ENCODE measurements at regions not wholly inside any gene's neighbourhood (a gene's known extent, or its start where the extent isn't known, plus 50 kb on each side); places are given as distances from the start of the nearest gene placed in this dataset.

DNA sequence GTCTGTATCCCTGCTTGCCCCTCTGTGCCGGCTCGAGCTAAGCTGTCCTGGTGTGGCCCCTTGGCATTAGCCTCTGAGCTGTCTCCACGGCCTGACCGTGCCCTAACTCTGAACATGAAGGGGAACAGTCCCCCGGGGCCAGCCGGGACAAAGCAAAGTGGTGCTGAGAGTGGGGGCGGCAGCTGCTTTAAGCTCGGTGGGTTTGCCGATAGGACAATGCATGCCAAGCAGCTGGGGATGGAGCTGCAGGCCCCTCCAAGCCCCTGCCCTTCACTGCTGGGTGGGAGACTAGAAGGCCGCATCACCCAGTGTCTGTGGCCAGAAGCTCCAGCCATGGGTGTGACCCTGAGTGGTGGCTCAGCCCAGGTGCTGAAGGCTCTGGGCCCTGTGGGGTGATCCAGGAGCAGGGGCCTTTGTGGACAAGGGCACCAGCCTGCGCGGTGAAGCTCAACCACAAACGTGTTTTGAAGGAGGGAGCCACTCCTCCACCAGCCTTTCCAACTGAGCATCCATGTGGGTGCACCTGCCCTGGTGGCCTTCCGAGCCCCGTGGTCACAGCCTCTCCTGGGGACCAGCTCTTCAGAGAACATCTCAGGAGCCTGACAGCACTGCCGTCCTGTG is 242.5 kb downstream of the ERMARD start:
- DNase-seq (ENCODE audit: low spot score) = no peak

GRCh38 chr6:169991913-169992312 is 240.5 kb downstream of the ERMARD start:
- no peak for DNase-seq (ENCODE audit: low spot score)

DNA sequence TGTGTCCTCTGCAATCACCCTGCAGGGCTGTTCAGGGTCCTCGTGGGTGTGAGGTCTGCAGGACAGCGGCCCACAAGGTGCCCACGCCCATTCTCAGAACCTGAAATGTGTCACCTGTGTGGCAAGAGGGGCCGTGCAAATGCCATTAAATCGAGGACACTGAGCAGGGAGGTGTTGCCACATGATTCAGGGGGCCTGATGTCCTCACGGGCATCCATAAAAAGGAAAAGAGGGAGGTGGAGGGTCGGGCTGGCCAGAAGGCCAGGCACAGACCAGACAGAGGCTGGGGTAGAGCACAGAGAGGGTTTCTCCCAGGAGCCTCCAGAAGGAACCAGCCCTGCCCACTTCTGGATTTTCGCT is 239.6 kb downstream of the ERMARD start:
- DNase-seq (ENCODE audit: low spot score) = no peak

GRCh38 chr6:169990095-169991030 is 238.9 kb downstream of the ERMARD start:
- DNase-seq (ENCODE audit: low spot score) = peak; percentile 25

GRCh38 chr6:169989594-169989993 is 238.2 kb downstream of the ERMARD start:
- no peak for DNase-seq (ENCODE audit: low spot score)

DNA sequence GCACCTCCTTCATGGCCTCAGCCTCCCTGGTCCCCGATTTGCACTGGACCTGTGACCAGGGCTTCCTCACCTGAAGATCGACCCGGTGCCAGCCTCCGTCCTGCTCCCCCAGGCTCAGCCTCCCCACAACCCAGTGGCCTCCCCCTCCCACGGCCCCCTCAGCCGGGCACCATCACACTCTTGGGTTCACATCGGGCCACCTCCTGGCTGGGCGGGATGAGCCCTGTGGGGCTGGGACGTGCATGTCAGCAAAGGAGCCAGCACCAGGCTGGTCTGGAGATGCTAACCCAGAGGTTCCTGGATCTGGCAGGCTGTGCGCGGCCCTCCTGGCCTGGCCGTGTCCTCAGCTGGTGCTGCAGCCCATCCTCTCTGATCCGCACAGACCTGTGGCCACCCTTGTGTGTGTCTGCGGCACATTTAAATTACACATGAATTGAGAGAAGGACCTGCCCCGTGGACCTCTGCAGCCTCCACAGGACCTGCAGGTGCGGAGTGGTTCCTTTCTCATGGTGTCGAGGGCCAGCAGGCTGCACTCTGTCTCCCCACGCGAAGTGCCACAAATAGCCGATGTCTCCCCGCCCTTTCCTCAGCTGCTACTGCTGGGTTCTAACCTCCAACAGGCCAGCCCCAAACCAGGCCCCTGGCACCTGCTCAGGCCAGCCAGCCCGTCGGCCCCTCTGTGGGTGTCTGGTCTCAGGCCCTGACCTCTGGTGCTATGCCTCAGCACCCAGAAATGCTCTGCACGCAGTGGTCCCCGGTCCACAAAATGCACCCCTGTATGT is 237.5 kb downstream of the ERMARD start:
- DNase-seq (ENCODE audit: low spot score) = no peak

DNA sequence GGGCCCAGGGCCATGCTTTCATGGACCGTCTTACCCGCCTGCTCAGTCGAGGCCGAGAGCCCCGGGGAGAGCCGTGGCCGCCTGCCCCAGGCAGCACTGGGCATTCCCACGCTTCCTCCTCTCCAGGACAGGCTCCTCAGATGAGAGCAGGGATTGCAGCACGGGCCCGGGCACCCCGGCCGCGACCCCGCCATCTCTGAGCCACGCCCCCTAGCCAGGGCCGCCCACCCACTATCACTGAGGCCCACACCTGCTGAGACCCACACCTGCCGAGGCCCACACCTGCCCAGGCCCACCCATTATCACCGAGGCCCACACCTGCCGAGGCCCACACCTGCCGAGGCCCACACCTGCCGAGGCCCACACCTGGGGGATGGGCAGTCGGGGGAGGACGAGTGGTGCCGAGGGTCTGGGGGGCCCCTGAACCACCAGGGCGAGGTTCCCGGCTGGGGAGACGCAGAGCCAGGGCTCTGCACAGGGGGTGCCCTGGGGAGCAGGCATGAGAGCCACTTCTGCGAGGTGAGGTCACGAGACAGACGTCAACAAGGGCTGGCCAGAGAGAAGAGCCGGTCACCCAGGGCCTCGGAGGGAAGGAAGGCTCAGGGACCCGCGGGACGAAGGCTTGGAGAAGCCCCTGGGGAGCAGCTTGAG is 235.6 kb downstream of the ERMARD start:
- no peak for DNase-seq (ENCODE audit: low spot score)

GRCh38 chr6:169986171-169986847 is 234.9 kb downstream of the ERMARD start:
- no peak for DNase-seq (ENCODE audit: low spot score)

DNA sequence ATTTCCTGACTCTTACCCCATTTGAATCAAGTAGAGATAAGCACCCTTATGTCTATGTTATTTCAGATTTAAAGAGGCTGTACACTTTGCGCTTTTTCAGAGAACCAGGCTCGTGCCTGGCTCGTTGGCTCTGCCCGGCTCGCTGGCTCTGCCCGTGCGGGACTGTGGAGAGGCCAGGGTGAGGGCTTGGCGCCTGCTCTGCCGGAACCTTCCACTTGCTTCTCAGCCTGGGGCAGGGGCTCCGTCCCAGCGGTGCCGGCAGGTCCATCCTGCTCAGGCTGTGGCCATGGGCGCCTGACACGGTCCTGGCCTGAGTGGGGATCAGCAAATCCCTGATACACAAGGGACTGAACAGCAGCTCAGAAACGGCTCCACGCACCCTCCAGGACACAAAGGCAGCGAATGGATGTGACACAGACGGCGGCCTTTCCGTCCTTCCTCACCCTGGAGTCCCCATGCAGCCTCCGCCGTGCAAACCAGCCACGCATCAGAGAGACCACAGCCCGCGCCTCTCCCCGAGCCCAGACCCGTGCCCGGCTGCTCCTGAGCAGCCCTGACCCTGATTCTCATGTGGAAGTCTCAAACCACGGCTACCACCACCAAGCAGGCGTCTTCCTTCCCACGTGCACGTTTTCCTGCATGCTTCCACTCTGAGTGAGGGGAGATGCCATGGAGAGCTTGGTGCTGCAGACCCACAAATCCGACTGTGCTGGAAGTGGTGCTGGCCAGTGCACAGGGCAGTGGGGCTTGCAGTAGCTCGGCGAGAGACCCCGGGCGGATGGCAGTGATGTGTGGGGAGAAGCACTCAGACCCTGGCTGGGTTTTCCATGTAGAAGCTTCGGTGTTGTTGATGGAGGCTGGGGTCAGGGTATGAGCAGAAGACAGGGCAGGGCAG is 233.9 kb downstream of the ERMARD start:
- no peak for DNase-seq (ENCODE audit: low spot score)

- no peak for DNase-seq (ENCODE audit: low spot score)
Measured at GRCh38 chr6:169984181-169985120, 233.0 kb downstream of the ERMARD start.

DNA sequence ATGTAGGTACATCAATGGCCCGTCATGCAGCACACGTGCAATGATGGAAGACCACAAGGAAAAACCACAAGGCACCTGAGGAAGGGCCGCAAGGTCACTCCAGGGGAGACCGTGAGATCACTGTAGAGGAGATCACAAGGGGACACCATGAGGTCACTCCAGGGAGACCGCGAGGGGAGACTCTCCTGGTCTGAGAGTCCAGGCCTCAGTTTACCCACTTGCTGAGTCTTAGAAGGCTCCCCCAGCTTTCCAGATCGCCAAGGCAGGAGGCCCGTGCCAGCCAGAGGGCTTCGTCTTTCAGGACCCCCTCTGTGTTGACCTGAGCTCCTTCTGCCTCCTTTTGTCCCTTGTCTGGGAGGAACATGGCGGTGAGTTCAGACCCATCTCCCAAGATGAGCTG is 232.2 kb downstream of the ERMARD start:
- DNase-seq (ENCODE audit: low spot score) = no peak

DNA sequence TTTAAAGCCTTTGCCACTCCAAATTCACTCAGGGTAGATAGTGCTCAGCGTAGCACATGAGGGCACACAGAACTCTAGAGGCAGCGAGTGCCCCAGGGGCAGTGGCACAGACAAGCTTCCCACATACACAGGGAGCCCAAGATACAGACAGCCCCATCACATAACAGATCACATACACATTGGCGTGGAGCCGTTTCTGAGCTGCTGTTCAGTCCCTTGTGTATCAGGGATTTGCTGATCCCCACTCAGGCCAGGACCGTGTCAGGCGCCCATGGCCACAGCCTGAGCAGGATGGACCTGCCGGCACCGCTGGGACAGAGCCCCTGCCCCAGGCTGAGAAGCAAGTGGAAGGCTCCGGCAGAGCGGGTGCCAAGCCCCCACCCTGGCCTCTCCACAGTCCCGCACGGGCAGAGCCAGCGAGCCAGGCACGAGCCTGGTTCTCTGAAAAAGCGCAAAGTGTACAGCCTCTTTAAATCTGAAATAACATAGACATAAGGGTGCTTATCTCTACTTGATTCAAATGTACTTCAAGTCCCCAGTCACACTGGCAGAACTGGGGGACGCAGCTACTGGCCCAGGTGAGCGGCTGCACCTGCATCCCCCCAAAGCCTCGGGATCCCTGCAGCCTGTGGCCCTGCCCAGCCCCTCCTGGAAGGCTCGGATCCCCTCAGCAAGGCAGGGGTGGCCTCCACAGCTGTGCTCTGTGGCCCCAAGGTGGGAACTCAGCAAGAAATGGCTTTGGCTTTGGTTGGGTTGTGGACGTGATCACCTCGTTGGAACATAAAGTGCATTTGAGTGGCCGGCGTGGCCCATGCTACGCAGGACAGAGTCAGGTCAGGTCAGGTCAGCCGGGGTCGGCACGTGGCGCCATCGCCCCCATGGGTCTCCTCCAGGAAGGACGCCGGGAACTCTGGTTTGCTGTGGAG is 231.3 kb downstream of the ERMARD start:
- no peak for DNase-seq (ENCODE audit: low spot score)

DNA sequence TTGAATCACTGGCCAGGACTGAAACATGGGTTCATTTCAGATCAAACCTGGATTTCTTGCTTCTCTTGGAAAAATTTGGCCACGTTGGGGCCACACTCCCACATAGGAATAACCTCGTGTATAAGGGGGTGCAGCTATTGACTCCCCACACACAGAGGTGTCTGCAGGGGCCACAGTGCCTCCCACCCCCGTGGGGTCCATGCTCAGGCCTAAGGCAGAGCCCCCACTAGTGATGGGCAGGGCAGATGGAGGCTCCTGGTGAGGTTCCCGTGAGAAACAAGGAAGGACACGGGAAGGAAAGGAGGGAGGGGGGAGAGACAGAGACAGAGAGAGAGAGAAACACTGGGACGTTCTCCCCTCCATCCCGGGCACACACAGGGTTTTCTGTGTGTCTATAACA is 230.5 kb downstream of the ERMARD start:
- no peak for DNase-seq (ENCODE audit: low spot score)

GRCh38 chr6:169981568-169981967 is 230.1 kb downstream of the ERMARD start:
- DNase-seq (ENCODE audit: low spot score) = no peak

- no peak for DNase-seq (ENCODE audit: low spot score)
Measured at GRCh38 chr6:169980826-169981450, 229.5 kb downstream of the ERMARD start.

GRCh38 chr6:169979873-169980432 is 228.5 kb downstream of the ERMARD start:
- no peak for DNase-seq (ENCODE audit: low spot score)

DNA sequence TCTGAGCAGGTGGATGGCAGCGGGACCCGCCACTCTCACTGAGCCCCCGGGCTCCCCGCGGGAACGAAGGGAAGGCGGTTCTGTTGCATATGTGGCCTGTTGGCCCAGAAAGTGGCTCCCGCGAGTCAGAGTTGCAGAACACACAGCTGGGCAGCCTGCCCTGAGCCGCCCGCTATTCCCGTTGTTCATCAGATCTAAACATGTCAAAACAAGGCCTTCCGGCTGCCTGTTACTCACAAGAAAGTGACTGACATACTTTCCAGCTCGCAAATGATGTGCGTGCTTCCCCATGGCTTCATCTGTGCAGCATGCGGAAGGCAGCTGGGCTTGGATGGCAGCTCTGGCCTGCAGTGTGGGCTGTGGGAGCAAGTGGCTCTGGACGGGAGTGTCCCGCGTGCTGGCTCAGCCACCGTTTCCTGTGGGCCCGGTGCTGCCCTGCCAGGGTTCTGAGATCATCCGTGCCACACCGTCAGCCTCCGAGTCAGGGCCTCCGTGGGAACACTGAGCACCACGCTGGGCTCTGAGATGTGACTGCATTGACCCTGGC is 227.3 kb downstream of the ERMARD start:
- DNase-seq (ENCODE audit: low spot score) = no peak

Data from hematopoietic multipotent progenitor cell treated with erythropoietin and hydrocortisone succinate and interleukin-3 and kit ligand, for 17 days (in vitro differentiated cells).